DMS 273 treated with DMSO at 0.1 percent for 48 hours (cell line): ENCODE measurements at regions not wholly inside any gene's neighbourhood (a gene's known extent, or its start where the extent isn't known, plus 50 kb on each side); places are given as distances from the start of the nearest gene placed in this dataset.

Experiments
- DNase-seq: peaks from one replicate; lab custom pipeline; 2025; lab: John Stamatoyannopoulos, UW

DNA sequence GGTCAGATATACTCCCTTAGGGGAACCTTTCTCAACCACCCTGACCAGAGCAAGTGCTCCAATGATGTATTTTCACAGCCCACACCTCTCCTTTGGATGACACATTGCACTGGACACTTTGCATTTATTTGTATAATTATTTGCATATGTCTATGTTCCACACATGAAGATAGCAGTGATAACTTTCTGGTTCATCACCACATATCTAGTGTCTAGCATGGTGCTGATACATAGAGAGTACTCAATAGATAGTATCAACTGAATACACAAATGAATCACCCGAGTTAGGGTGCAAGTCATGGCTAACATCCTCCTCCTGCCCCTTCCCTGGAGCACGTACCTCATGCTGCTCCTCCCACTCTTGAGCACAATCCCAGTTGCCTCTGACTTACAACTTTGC, 617.6 kb downstream of the EBF1 start:
- no peak for DNase-seq

GRCh38 chr5:158478139-158478538, 619.2 kb upstream of the CLINT1 start:
- no peak for DNase-seq

- no peak for DNase-seq
These were observed 618.3 kb upstream of the CLINT1 start for GRCh38 chr5:158477214-158477613.

- DNase-seq, result no peak
These were observed 614.2 kb upstream of the CLINT1 start for GRCh38 chr5:158473016-158473635.

DNA sequence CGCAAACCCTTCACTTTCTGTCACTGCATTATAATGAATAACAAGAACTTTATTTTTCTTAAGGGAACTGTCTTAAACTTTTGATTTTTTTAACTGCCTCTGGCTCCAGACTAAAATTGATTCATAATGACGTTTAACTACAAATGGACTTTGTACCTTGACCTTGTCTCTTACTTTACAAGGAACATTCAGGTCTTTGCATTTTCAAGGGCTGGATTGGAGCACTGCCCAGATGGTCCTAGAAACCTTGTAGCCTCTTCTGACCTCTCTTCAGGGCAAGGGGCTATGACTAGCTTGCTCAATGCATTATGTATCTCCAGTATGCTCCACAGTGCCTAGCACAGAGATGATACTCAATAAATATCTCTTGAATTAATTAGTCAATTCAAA, 612.6 kb upstream of the CLINT1 start:
- no peak for DNase-seq

GRCh38 chr5:158470764-158471534, 612.0 kb upstream of the CLINT1 start:
- peak; percentile 19 for DNase-seq

DNA sequence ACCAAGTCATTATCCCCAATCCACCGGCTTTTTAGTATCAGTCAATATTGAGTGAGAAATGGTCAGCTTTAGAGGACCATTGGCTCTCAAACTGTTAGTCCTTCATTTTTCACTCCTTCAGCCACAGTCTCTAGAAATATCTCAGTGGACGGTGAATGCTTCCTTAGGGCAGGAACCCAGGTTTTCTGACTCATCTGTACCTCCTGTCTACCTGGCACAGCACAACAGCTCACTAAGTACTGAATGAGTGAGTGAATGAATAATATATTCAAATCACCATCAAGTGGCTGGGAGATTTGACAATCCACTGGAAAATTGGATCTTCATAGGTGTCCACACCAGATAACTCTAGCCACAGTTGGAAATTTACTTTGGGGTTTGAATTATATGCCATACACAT, 609.5 kb upstream of the CLINT1 start:
- no peak for DNase-seq

DNA sequence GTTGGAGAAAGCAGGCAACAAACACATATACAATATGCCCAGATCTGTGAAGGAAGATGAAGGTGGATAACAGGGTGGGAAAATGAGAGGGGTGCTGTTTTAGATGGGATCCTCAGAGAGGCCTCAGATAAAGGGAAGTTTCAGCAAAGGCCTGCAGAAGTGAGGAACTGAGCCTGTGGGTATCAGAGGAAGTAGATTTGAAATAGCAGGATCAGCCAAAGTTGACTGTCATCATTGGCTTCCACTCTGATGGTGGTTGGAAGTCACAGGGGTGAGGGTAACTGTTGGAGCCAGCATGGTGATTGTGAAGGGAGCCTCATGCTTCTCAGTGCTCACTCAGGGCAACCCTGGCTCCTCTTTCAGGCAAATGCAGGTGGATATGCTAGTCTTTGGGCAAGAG, 607.2 kb upstream of the CLINT1 start:
- no peak for DNase-seq

DNA sequence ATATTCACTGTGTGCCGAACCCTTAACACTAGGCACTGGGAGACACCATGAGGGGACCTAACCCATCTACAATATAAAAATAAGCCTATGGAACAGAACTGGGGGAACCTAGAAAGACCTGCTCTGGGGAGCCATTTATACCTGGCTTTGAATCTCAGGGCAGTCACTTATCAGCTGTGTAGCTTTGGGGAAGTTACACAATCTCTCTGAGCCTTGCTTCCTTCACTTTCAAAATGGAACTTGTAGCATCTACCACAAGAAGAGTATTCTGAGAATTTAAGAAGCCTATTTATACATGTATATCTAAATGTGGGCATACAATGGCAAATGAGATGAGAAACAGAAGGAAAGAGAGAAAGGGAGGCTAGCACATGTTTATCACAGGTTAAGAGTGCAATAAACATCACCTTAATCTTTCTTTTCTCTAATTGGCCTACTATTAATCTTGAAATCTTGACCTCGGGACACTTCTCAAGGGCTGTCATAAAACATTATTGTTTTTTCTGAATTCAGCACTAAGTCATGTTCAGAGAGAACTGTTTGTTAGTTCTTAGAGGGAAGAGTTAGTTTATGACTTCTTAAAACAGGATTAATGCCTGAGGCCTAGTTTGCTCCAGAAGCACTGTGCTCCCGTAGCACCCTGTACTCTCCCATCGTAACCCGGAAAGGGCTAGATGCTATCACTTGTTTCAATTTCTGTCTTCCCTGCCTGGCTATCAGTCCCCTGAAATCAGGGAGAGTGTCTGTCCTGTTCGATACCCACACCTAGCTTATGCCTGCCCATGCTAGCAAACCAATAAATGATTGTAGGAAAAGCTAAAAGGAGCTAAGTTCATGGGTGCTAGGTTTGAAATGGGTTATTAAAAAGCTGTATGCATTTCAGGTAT, 606.4 kb upstream of the CLINT1 start:
- no peak for DNase-seq

DNA sequence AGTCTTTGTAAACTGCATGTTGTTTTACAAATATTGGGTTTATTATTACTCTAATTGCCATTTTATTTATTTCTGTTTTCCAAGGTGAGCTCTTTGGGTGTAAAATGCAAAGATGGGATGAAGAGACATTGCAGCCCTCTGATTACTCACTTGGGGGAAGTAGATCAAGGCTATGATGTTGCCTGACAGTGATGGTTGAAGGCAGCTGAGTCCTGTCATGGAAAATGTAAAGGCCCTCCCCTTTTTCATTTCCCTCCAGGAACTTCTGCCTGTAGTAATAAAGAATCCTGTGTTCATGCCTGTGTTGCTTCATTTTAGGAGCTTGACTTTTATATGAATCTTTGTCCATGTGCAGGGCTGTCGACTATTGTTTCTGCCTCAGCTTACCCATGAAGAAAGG, 605.4 kb upstream of the CLINT1 start:
- no peak for DNase-seq

GRCh38 chr5:158463938-158464337, 605.0 kb upstream of the CLINT1 start:
- DNase-seq, result no peak

DNA sequence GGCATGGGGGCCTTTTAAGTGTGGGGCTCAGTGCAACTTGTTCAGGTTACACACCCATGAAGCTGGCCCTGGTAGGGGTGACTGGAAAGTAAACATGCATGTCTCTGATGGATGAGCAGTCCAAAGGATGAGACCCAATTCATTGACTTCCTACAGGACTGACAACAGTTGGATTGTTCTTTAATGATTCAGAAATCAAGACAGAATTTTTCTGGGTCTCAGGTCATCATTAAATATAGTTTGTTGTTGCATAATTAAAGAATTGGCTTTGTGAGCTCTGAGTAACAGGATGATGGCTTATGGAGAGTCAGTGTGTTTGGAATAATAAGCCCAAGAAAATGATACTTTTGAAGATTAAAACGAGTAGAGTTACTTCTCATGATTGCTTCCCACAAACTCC, 604.2 kb upstream of the CLINT1 start:
- no peak for DNase-seq

DNA sequence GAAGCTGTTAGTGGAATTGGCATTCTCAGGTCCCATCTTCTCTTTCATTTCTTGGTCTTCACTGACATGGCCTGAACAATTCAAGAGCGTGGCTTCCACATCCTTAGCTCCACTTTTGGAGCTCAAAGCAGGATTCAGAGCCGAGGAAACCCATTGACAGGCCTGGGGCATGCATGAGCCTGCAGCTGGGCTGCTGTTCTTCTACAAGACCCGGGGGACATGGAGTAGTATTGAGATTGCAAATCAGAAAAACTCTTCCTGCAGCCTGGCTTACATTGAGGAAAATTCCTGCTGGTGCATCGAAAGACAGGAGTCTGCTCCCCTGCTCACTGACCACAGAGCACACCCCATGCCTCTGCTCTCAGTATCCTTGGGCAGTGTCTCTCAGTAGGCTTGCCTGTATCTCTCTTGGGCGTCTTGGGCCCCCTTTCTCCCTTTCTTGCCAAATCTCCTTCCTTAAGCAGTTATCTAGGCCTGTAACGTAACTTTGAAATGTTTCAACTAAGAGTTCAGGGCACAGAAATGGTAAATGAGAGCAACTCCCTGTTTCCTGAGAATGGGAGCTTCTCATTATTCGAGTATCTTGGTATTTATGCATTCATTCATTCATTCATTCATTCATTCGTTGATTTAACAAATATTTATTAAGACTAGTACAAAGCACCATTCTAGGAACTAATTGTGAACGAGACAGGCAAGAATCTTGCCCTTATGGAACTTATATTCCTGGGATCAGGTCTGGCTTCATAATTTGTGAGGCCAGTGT, 603.6 kb upstream of the CLINT1 start:
- no peak for DNase-seq

DNA sequence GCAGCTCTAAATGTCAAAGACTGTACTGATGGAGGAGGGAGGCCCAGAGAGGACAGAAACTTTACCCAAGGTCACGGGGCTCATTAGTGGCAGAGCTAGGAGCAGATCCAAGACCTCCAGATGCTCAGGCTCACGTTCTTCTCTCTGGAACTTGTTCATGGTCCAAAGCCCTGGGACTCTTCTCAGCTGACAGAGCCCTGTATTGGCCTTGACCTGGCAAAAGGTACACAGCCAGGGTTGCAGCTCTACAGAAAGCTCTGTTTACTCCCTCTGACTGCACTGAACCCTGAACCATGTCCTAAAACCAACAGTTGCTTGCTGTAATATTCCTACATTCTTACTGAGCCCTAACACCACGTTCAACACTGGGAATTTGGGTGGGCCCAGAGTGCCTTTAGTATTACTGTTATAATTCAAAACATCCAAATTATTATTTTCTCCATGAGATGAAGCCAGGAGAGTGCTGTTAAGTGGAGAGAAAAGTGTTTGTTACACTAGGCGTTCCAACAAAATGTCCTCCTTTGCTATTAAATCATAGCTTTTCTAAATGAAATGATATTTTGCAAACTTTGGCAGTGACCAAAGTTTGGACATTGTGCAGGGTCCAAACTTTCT, 602.4 kb upstream of the CLINT1 start:
- DNase-seq, result no peak

DNA sequence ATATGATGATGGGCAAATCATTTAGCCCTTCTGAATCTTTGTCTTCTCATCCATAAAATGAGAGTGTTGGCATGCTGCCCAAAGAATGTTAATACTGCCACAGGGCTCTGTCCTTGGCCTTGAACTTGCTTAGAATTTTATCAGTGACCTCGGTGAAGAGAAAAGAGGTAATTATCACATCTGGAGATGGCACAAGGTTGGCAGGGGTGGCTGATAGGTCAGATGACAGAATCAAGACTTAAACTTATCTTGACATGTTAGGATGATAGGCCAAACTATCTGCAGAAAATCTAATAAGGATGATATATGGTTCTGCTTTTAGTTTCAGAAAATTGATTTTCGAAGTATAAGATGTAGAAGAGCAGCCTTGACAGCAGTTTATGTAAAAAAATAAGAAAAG, 599.1 kb upstream of the CLINT1 start:
- no peak for DNase-seq

DNA sequence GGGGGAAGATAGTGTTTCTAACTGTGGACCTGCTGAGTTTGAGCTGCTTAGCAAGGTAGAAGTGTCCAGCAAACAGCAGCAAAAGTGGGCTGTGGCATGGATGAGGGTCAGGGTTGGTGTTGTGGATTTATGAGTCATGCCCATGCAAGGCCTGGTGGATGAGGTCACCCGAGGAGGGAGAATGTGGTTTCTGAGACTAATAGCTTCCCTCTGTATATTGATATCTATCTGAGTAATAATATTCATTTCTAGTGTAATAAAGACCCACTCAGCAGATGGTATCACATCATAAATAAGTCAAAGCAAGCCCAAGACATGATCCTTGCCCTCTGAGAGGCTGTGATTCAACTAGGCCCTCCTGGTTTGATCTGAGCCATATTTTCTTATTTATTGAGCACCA, 597.8 kb upstream of the CLINT1 start:
- peak; percentile 8 for DNase-seq

DNA sequence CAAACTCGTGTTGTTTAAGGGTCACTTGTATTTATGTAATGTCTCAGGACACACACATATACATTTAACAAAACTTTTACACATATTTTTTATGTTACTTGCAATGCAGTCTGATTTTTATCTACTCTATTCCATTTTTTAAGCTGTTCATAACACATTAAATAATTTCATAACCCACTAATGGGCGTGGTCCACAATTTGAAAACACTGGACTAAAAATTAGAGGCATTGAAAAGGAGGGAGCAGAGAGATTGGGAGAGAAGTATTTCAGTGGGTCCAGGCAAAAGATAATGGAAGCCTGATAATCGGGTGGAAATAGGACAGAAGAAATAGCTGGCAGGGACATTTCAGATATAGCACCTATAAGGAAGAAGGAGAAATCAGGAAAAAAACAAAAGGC, 597.3 kb upstream of the CLINT1 start:
- no peak for DNase-seq

- DNase-seq, result no peak
These were observed 593.2 kb upstream of the CLINT1 start for GRCh38 chr5:158451993-158452672.

DNA sequence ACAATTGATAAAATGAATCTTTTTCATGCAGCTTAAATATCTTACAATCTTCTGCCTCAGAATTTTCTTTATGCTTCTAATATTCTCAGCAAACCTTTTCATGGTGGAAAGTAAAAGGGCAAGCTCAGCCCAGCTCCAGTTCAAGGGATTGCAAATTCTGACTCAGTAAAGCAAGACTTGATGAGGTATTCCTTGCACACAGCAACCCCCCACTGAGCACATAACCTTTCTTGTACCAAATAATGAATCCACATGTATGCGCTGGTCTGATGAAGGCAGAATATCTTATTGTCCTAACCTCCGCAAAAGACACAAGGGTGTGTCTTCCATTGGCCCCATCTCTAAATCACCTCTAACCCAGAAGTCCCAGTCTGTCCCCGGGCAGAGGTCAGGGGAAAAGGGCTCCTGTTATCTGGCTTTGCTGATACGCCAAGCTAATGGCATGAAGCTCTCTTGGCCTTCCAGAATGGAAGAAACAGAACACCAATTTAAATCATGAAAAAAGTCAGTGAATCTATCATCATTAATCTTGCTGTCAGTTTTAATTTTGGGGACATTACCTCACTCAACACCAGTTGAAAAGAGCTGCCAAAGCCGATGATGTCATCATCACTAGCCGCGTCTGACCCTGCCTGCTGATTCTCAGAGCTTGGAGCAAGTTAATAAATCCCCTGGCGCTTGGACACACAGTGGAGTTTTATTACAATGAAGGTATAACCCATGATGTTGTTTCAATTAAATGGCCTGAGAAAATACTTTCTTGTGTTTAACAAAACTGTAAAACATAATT, 592.5 kb upstream of the CLINT1 start:
- DNase-seq, result no peak

- no peak for DNase-seq
These were observed 591.8 kb upstream of the CLINT1 start for GRCh38 chr5:158450751-158451171.
